ENCODE measurements at regions not wholly inside any gene's neighbourhood (a gene's known extent, or its start where the extent isn't known, plus 50 kb on each side); places are given as distances from the start of the nearest gene placed in this dataset.

DNA sequence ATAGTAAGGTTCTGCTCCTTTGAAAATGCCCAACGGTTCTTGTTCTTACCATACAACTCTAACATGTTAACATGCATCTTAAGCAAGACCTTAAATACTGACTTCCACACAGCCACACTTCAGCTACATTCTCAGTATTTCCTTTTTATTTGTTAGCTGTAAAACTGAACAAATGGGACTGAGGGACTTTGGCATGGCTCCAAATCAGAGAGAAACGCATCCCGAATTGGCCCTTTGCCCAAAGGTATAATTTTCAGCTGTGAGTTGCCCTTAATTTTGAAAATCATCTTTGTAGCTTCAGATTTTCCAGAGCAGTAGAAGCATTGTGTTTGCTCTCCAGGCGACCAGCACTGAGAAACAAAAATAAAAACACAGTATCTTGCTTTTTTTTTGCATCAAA is 56.4 kb downstream of the NEUROD6 start:
- no peaks in the 10 kb centered on the region for H4K20me1 ChIP-seq (ENCODE audit: insufficient read depth, low read length)
- H3K27me3 ChIP-seq (ENCODE audit: insufficient read depth, low read length), result no peaks in the 10 kb centered on the region
- no peaks in the 10 kb centered on the region for H3K79me2 ChIP-seq (ENCODE audit: insufficient read depth, low read length)
- H3K4me3 ChIP-seq (ENCODE audit: insufficient read depth, low read length), result no peak overlapping the region
- no peaks in the 10 kb centered on the region for H3K36me3 ChIP-seq (ENCODE audit: insufficient read depth, low read length)
- TF ChIP-seq, protein P1, sequence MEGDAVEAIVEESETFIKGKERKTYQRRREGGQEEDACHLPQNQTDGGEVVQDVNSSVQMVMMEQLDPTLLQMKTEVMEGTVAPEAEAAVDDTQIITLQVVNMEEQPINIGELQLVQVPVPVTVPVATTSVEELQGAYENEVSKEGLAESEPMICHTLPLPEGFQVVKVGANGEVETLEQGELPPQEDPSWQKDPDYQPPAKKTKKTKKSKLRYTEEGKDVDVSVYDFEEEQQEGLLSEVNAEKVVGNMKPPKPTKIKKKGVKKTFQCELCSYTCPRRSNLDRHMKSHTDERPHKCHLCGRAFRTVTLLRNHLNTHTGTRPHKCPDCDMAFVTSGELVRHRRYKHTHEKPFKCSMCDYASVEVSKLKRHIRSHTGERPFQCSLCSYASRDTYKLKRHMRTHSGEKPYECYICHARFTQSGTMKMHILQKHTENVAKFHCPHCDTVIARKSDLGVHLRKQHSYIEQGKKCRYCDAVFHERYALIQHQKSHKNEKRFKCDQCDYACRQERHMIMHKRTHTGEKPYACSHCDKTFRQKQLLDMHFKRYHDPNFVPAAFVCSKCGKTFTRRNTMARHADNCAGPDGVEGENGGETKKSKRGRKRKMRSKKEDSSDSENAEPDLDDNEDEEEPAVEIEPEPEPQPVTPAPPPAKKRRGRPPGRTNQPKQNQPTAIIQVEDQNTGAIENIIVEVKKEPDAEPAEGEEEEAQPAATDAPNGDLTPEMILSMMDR (IDR thresholded peaks at IDR 0.05; ENCODE audit: extremely low read depth, low read depth, low read length), result no peak
- H3K27ac ChIP-seq (ENCODE audit: low read depth, low read length), result no peak overlapping the region
- no peak overlapping the region for H3K4me2 ChIP-seq (ENCODE audit: insufficient read depth, low read length)
- no peak for DNase-seq (ENCODE audit: insufficient read length, low spot score, missing footprints)
- H3K4me1 ChIP-seq (ENCODE audit: insufficient read depth, low read length), result no peaks in the 10 kb centered on the region
- H3K9me3 ChIP-seq (ENCODE audit: low read depth, low read length), result peaks cover 1% of the 10 kb centered on the region
- H2AFZ ChIP-seq (ENCODE audit: low read length), result no peak overlapping the region

DNA sequence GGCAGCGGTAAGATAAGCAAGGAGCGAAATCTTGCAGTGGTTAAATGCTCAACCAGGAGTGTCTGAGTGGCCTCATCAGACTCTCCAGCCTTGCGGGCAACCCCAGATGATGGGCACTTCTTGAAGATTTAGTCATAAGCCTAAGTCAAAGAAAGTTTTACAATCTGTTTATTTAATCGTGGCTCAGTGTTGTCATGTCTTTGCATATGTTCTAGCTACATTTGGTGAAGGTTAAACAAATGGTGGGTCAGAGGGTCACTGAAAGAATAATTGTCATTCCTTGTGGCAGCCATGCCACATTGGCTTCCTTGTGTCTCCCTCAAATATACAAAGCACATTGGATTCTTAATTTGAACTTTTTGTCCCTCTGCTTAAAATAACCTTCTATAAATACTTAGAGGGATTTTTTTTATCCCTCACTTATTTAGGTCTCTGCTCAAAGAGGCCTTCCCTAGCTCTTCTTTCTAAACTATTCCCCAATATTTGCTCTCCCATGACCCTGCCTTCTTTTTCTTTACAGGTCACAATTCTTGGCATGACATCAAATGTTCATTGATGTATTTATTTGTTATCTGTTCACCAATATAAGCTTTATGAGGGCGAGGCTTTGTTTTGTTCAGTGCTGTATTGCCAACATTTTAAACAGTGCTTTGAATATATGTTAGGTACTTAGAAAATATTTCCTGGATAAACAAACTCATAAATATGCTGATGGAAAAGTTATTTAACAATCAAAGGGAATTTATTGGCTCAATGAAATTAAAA is 68.7 kb downstream of the NEUROD6 start:
- H3K4me1 ChIP-seq (ENCODE audit: insufficient read depth, low read length), result no peaks in the 10 kb centered on the region
- H3K36me3 ChIP-seq (ENCODE audit: insufficient read depth, low read length), result no peaks in the 10 kb centered on the region
- H3K79me2 ChIP-seq (ENCODE audit: insufficient read depth, low read length), result no peaks in the 10 kb centered on the region
- no peaks in the 10 kb centered on the region for H3K27me3 ChIP-seq (ENCODE audit: insufficient read depth, low read length)
- H3K4me3 ChIP-seq (ENCODE audit: insufficient read depth, low read length), result no peak overlapping the region
- no peak overlapping the region for H3K27ac ChIP-seq (ENCODE audit: low read depth, low read length)
- H4K20me1 ChIP-seq (ENCODE audit: insufficient read depth, low read length), result no peaks in the 10 kb centered on the region
- H3K4me2 ChIP-seq (ENCODE audit: insufficient read depth, low read length), result no peak overlapping the region
- TF ChIP-seq, protein P1 (IDR thresholded peaks at IDR 0.05; ENCODE audit: extremely low read depth, low read depth, low read length), result no peak
- no peak overlapping the region for H2AFZ ChIP-seq (ENCODE audit: low read length)
- no peaks in the 10 kb centered on the region for H3K9me3 ChIP-seq (ENCODE audit: low read depth, low read length)
- DNase-seq (ENCODE audit: insufficient read length, low spot score, missing footprints), result no peak

- Histone ChIP-seq H3K4me3 (ENCODE audit: insufficient read depth, low read length) (no peak overlapping the region), H3K36me3 (ENCODE audit: insufficient read depth, low read length) (no peaks in the 10 kb centered on the region), H3K4me2 (ENCODE audit: insufficient read depth, low read length) (no peak overlapping the region), H3K4me1 (ENCODE audit: insufficient read depth, low read length) (no peaks in the 10 kb centered on the region), H2AFZ (ENCODE audit: low read length) (no peak overlapping the region), H4K20me1 (ENCODE audit: insufficient read depth, low read length) (no peaks in the 10 kb centered on the region), H3K79me2 (ENCODE audit: insufficient read depth, low read length) (no peaks in the 10 kb centered on the region), H3K27me3 (ENCODE audit: insufficient read depth, low read length) (no peaks in the 10 kb centered on the region), H3K27ac (ENCODE audit: low read depth, low read length) (no peak overlapping the region), H3K9me3 (ENCODE audit: low read depth, low read length) (no peaks in the 10 kb centered on the region)
- TF ChIP-seq, protein P1 (IDR thresholded peaks at IDR 0.05; ENCODE audit: extremely low read depth, low read depth, low read length), result no peak
- no peak for DNase-seq (ENCODE audit: insufficient read length, low spot score, missing footprints)
Measured at GRCh38 chr7:31267486-31267885, 73.0 kb downstream of the NEUROD6 start.

DNA sequence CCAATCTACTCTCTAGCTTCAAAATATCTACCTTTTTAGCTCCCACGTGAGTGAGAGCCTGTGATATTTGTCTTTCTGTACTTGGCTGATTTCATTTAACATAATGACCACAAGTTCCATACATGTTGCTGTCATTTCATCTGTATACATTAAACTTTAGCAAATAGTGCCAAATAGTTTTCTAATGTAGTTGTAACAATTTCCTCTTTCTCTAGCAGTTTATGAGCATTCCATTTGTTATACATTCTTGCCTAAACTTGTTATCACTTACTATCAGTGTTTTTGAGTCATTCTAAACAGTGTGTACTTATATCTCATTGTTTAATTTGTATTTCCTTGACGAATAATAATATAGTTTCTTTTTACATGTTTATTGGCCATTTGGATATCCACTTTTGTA is 77.2 kb downstream of the NEUROD6 start:
- no peaks in the 10 kb centered on the region for H3K36me3 ChIP-seq (ENCODE audit: insufficient read depth, low read length)
- no peaks in the 10 kb centered on the region for H3K27me3 ChIP-seq (ENCODE audit: insufficient read depth, low read length)
- H3K4me3 ChIP-seq (ENCODE audit: insufficient read depth, low read length), result no peak overlapping the region
- no peak overlapping the region for H2AFZ ChIP-seq (ENCODE audit: low read length)
- DNase-seq (ENCODE audit: insufficient read length, low spot score, missing footprints), result no peak
- H4K20me1 ChIP-seq (ENCODE audit: insufficient read depth, low read length), result no peaks in the 10 kb centered on the region
- H3K27ac ChIP-seq (ENCODE audit: low read depth, low read length), result no peak overlapping the region
- no peaks in the 10 kb centered on the region for H3K79me2 ChIP-seq (ENCODE audit: insufficient read depth, low read length)
- TF ChIP-seq, protein P1 (IDR thresholded peaks at IDR 0.05; ENCODE audit: extremely low read depth, low read depth, low read length), result no peak
- H3K4me1 ChIP-seq (ENCODE audit: insufficient read depth, low read length), result no peaks in the 10 kb centered on the region
- H3K4me2 ChIP-seq (ENCODE audit: insufficient read depth, low read length), result no peak overlapping the region
- H3K9me3 ChIP-seq (ENCODE audit: low read depth, low read length), result no peaks in the 10 kb centered on the region
